ENCODE measurements at regions not wholly inside any gene's neighbourhood (a gene's known extent, or its start where the extent isn't known, plus 50 kb on each side); places are given as distances from the start of the nearest gene placed in this dataset.
"Not testable (repeated sequence)": the region's sequence is repeated elsewhere in the genome, so short reads cannot be mapped to it uniquely, and the experiment has no call there.

DNA sequence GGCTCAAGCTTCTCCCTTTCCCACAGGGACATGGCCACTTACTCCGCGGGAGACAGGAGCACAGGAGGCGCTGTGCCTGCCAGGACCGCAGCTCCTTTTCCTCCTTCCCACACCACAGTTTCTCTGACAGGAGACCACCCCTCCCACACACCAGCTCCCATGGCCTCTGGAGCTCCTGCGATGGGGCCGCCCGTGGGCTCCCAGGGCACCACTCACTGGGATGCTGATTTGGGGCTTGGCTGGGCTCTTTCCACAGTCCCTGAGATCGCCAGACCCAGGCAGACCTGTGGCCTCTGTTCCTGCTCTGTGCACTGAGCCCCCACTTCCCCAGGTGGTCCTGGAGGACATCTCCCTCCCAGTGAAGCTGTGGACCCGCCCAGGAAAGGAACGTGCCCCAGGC is 226.9 kb upstream of the SHH start:
- Histone ChIP-seq H3K27ac (no peak overlapping the region), H3K4me3 (no peak overlapping the region), H3K4me1 (replicated peaks) (no peaks in the 10 kb centered on the region), H3K27me3 (replicated peaks; ENCODE audit: insufficient read depth) (no peaks in the 10 kb centered on the region), H3K9me3 (no peaks in the 10 kb centered on the region), H3K36me3 (no peaks in the 10 kb centered on the region)
- no peak for DNase-seq (ENCODE audit: low spot score)
- TF ChIP-seq POLR2AphosphoS5 (IDR thresholded peaks at IDR 0.05) (no peak), POLR2A (IDR thresholded peaks at IDR 0.05) (no peak)
- TF ChIP-seq, protein P1, sequence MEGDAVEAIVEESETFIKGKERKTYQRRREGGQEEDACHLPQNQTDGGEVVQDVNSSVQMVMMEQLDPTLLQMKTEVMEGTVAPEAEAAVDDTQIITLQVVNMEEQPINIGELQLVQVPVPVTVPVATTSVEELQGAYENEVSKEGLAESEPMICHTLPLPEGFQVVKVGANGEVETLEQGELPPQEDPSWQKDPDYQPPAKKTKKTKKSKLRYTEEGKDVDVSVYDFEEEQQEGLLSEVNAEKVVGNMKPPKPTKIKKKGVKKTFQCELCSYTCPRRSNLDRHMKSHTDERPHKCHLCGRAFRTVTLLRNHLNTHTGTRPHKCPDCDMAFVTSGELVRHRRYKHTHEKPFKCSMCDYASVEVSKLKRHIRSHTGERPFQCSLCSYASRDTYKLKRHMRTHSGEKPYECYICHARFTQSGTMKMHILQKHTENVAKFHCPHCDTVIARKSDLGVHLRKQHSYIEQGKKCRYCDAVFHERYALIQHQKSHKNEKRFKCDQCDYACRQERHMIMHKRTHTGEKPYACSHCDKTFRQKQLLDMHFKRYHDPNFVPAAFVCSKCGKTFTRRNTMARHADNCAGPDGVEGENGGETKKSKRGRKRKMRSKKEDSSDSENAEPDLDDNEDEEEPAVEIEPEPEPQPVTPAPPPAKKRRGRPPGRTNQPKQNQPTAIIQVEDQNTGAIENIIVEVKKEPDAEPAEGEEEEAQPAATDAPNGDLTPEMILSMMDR (IDR thresholded peaks at IDR 0.05) = no peak
- intact Hi-C loops (cut with DNase I) = no loop called here
- WGBS = 90% methylated on average over 10 of the region's 10 CpGs

DNA sequence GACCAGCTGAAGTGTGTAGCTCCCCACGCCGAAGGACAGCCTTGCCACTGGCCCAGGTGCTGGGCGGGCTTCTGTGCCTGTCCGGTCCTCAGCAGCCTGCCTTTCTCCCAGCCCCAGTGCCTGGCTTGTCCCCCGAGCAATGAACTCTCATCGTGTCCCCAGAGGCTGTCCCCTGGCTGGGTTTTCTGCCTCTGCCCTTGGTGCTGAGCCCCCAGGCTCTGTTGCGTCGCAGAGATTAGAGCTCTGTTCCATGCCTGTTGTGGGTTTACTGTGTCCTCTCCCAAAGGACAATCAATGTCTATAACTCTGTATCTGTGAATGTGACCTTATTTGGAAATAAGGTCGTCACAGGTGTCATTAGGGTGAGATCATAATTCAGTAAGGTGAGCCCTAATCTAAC is 226.1 kb upstream of the SHH start:
- 75% methylated on average over 9 of the region's 9 CpGs for WGBS
- DNase-seq (ENCODE audit: low spot score) = no peak

DNA sequence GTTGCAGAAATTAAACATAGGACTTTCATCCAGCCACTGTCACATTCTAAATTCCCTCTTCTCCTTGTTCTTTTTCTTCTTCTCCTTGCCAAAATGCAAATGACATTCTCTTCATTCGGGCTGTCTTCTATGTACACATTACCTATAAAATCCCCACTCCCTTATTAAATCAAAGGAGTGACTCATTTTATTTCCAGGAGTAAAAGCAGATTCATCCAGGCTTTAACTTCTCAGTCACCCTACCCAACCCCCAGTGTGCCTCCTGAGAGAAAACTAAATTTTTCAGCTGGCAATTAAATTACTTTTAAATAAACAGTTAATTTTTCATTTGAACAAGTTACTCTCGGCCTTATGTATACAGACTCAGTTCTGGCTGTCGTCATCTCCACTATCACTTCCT is 223.9 kb upstream of the SHH start:
- WGBS = 21% methylated on average over 3 of the region's 3 CpGs
- H3K27me3 ChIP-seq (replicated peaks; ENCODE audit: insufficient read depth) = no peaks in the 10 kb centered on the region
- TF ChIP-seq POLR2A (IDR thresholded peaks at IDR 0.05) = no peak
- TF ChIP-seq, protein P1 (IDR thresholded peaks at IDR 0.05) = no peak
- TF ChIP-seq POLR2AphosphoS5 (IDR thresholded peaks at IDR 0.05) = peak; percentile 14
- H3K4me1 ChIP-seq (replicated peaks) = no peaks in the 10 kb centered on the region
- intact Hi-C loops (cut with DNase I) = no loop called here
- H3K27ac ChIP-seq = no peak overlapping the region
- no peak overlapping the region for H3K4me3 ChIP-seq
- H3K36me3 ChIP-seq = no peaks in the 10 kb centered on the region
- no peaks in the 10 kb centered on the region for H3K9me3 ChIP-seq
- DNase-seq (ENCODE audit: low spot score) = no peak

More for the DNA sequence above, 226.1 kb upstream of the SHH start:
- no peak overlapping the region for H3K4me3 ChIP-seq
- no peaks in the 10 kb centered on the region for H3K9me3 ChIP-seq
- TF ChIP-seq, protein P1 (IDR thresholded peaks at IDR 0.05) = no peak
- no peak for TF ChIP-seq POLR2A (IDR thresholded peaks at IDR 0.05)
- TF ChIP-seq POLR2AphosphoS5 (IDR thresholded peaks at IDR 0.05) = no peak
- H3K27ac ChIP-seq = no peak overlapping the region
- intact Hi-C loops (cut with DNase I) = no loop called here
- H3K4me1 ChIP-seq (replicated peaks) = no peaks in the 10 kb centered on the region
- no peaks in the 10 kb centered on the region for H3K36me3 ChIP-seq
- no peaks in the 10 kb centered on the region for H3K27me3 ChIP-seq (replicated peaks; ENCODE audit: insufficient read depth)

DNA sequence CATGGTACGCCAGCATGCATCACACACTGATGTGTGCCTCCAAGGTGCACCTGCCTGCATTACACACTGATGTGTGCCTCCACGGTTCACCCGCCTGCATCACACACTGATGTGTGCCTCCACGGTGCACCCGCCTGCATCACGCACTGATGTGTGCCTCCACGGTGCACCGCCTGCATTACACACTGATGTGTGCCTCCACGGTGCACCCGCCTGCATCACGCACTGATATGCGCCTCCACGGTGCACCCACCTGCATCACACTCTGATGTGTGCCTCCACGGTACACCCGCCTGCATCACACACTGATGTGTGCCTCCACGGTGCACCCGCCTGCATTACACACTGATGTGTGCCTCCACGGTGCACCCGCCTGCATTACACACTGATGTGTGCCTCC is 223.1 kb upstream of the SHH start:
- H3K4me3 ChIP-seq; H3K4me1 ChIP-seq (replicated peaks); H3K27me3 ChIP-seq (replicated peaks; ENCODE audit: insufficient read depth); DNase-seq (ENCODE audit: low spot score); intact Hi-C loops (cut with DNase I); H3K9me3 ChIP-seq; H3K27ac ChIP-seq; H3K36me3 ChIP-seq: not testable (repeated sequence)
- 94% methylated on average over 19 of the region's 19 CpGs for WGBS

DNA sequence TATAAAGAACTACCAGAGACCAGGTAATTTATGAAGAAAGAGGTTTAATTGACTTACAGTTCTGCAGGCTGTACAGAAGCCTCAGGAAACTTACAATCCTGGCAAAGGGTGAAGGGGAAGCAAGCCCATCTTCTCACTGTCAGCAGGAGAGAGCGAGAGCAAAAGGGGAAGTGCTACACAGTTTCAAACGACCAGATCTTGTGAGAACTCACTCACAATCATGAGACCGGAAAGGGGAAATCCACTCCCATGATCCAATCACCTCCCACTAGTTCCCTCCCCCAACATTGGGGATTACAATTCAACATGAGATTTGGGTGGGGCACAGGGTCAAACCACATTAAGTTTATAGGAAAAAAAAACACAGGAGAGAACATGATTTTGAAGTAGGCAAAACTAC is 222.1 kb upstream of the SHH start:
- Histone ChIP-seq H3K36me3 (no peaks in the 10 kb centered on the region), H3K4me3 (no peak overlapping the region), H3K27ac (no peak overlapping the region), H3K9me3 (no peaks in the 10 kb centered on the region), H3K27me3 (replicated peaks; ENCODE audit: insufficient read depth) (no peaks in the 10 kb centered on the region), H3K4me1 (replicated peaks) (no peaks in the 10 kb centered on the region)
- 57% methylated on average over 3 of the region's 3 CpGs for WGBS
- TF ChIP-seq POLR2A (IDR thresholded peaks at IDR 0.05) (no peak), POLR2AphosphoS5 (IDR thresholded peaks at IDR 0.05) (no peak)
- TF ChIP-seq, protein P1 (IDR thresholded peaks at IDR 0.05) = no peak
- no peak for DNase-seq (ENCODE audit: low spot score)
- intact Hi-C loops (cut with DNase I) = no loop called here
